SK-N-MC (cell line): ENCODE measurements at regions not wholly inside any gene's neighbourhood (a gene's known extent, or its start where the extent isn't known, plus 50 kb on each side); places are given as distances from the start of the nearest gene placed in this dataset.

ENCODE experiments used
- EZH2 ChIP-seq: fragments of 200-600 bp; sonication (generic); IDR thresholded peaks from one replicate; pipeline ENCODE4 v1.6.1; 2017; ENCODE audit warnings: antibody characterized with exemption
- FOXP2 ChIP-seq: optimal IDR thresholded peaks from 2 replicates; pipeline ENCODE3; 2011; ENCODE audit warnings: mild to moderate bottlenecking, moderate library complexity; ENCODE audit not compliant: insufficient read depth; ENCODE audit errors: extremely low read length, control extremely low read depth
- POLR2AphosphoS5 ChIP-seq: IDR thresholded peaks from 2 replicates; pipeline ENCODE4 v1.6.1; 2012; ENCODE audit warnings: mild to moderate bottlenecking, low read depth, low read length, borderline replicate concordance

- TF ChIP-seq EZH2 (no peak), POLR2AphosphoS5 (no peak), FOXP2 (no peak)
These were observed 129.5 kb downstream of the RND3 start for GRCh38 chr2:150357770-150358467.
